Endodermal cell (in vitro differentiated cells): ENCODE measurements at regions not wholly inside any gene's neighbourhood (a gene's known extent, or its start where the extent isn't known, plus 50 kb on each side); places are given as distances from the start of the nearest gene placed in this dataset.

Source experiments
- DNase-seq: peaks from one replicate; pipeline ENCODE4 v3.0.0-alpha.2; 2017
- H3K27ac ChIP-seq: 2 replicates; pipeline ENCODE4 v1.5.1; 2013; ENCODE audit warnings: mild to moderate bottlenecking, low read depth, low read length, moderate library complexity
- H3K27me3 ChIP-seq: 2 replicates; pipeline ENCODE4 v1.6.1; 2013; ENCODE audit warnings: mild to moderate bottlenecking, low read length, moderate library complexity; ENCODE audit not compliant: insufficient read depth, control insufficient read depth, poor library complexity, severe bottlenecking
- H3K36me3 ChIP-seq: 2 replicates; pipeline ENCODE4 v1.7.0; 2013; ENCODE audit warnings: mild to moderate bottlenecking, low read length, moderate library complexity; ENCODE audit not compliant: control insufficient read depth, insufficient read depth
- H3K4me1 ChIP-seq: one replicate; pipeline ENCODE4 v1.7.0; 2013; ENCODE audit warnings: low read length; ENCODE audit not compliant: control insufficient read depth, insufficient read depth
- H3K4me3 ChIP-seq: 2 replicates; pipeline ENCODE4 v1.5.1; 2013; ENCODE audit warnings: mild to moderate bottlenecking, low read length, moderate library complexity
- H3K9ac ChIP-seq: 2 replicates; pipeline ENCODE4 v1.6.1; 2013; ENCODE audit warnings: mild to moderate bottlenecking, low read length, moderate library complexity; ENCODE audit not compliant: poor library complexity, severe bottlenecking; ENCODE audit errors: extremely low read depth
- H3K9me3 ChIP-seq: 2 replicates; pipeline ENCODE4 v1.6.1; 2013; ENCODE audit warnings: mild to moderate bottlenecking, low read length, moderate library complexity; ENCODE audit not compliant: control insufficient read depth
- H3K27ac Mint-ChIP-seq: 2 replicates; pipeline ENCODE4 v1.8.0; 2020; ENCODE audit warnings: mixed read lengths
- H3K27me3 Mint-ChIP-seq: 2 replicates; pipeline ENCODE4 v1.8.0; 2021; ENCODE audit warnings: mild to moderate bottlenecking, mixed read lengths; ENCODE audit not compliant: insufficient read depth
- H3K36me3 Mint-ChIP-seq: 2 replicates; pipeline ENCODE4 v1.8.0; 2020; ENCODE audit warnings: low read depth, mixed read lengths
- H3K4me1 Mint-ChIP-seq: 2 replicates; pipeline ENCODE4 v1.8.0; 2020; ENCODE audit warnings: mixed read lengths
- H3K4me3 Mint-ChIP-seq: 2 replicates; pipeline ENCODE4 v1.8.0; 2020; ENCODE audit warnings: mild to moderate bottlenecking, moderate library complexity, mixed read lengths
- H3K9me3 Mint-ChIP-seq: 2 replicates; pipeline ENCODE4 v1.8.0; 2020; ENCODE audit warnings: mild to moderate bottlenecking, mixed read lengths
- WGBS, 2 experiments: methylation state at CpG; one replicate each; pipeline versions ENCODE4 v1.1.5 to v1.1.7; 2013; ENCODE audit warnings: missing lambda C conversion rate in 2 of 2, mixed read lengths in 1 of 2; ENCODE audit not compliant: insufficient coverage in 1 of 2, insufficient read length in 1 of 2; 5-methylcytosine and 5-hydroxymethylcytosine counted together
- TF ChIP-seq, protein P1 (sequence below): fragments of 200-600 bp; sonication (generic); conservative IDR thresholded peaks from 2 replicates; pipeline ENCODE4 v1.5.0; 2021; ENCODE audit warnings: antibody characterized with exemption, mild to moderate bottlenecking

DNA sequence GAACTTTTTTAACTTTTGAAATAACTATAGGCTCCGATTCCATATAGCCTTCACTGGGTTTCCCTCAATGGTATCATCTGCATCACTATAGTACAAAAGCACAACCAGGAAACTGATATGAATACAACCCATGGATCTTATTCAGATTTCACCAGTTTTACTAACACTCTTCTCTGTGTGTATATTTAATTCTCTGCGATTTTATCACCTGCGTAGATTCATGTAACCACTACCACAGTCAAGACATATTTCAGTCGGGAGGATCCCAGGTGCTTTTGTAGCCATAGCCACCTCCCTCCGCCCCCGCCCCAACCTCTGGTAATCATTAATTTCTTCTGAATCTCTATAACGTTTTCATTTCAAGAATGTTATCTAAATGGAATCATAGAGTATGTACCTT is 82.8 kb upstream of the C7orf33 start:
- H3K9me3 Mint-ChIP-seq, result peaks cover under 1% of the 10 kb centered on the region
- H3K27me3 ChIP-seq, result no peaks in the 10 kb centered on the region
- no peak overlapping the region for H3K9ac ChIP-seq
- no peaks in the 10 kb centered on the region for H3K27me3 Mint-ChIP-seq
- H3K27ac Mint-ChIP-seq, result no peak overlapping the region
- no peak overlapping the region for H3K27ac ChIP-seq
- TF ChIP-seq, protein P1, sequence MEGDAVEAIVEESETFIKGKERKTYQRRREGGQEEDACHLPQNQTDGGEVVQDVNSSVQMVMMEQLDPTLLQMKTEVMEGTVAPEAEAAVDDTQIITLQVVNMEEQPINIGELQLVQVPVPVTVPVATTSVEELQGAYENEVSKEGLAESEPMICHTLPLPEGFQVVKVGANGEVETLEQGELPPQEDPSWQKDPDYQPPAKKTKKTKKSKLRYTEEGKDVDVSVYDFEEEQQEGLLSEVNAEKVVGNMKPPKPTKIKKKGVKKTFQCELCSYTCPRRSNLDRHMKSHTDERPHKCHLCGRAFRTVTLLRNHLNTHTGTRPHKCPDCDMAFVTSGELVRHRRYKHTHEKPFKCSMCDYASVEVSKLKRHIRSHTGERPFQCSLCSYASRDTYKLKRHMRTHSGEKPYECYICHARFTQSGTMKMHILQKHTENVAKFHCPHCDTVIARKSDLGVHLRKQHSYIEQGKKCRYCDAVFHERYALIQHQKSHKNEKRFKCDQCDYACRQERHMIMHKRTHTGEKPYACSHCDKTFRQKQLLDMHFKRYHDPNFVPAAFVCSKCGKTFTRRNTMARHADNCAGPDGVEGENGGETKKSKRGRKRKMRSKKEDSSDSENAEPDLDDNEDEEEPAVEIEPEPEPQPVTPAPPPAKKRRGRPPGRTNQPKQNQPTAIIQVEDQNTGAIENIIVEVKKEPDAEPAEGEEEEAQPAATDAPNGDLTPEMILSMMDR, result no peak
- H3K36me3 ChIP-seq, result no peaks in the 10 kb centered on the region
- peaks cover 2% of the 10 kb centered on the region for H3K9me3 ChIP-seq
- WGBS, 2 experiments, result 92 to 98% methylated on average over 4 to 7 of the region's 7 CpGs
- DNase-seq, result no peak
- no peaks in the 10 kb centered on the region for H3K4me1 Mint-ChIP-seq
- no peaks in the 10 kb centered on the region for H3K36me3 Mint-ChIP-seq
- H3K4me1 ChIP-seq, result no peaks in the 10 kb centered on the region
- H3K4me3 Mint-ChIP-seq, result no peak overlapping the region
- no peak overlapping the region for H3K4me3 ChIP-seq

DNA sequence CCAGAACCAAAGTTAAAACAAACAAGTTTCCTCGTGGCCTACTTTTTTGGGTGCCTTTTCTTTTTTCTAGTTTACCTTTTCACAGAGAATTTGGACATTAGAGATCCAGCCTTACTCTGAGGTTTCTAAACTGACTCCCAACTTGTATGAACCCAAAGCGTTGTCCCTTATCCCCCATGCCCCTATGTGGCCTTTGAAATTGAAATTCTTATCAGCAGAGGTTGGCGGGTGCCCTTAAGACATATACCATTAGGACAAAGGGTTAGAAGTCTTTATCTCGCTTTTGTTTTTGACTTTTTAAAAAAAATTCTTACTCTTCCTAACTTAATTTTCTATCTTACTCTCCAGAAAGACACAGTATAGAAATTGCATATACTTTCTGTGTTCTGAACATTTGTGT is 76.3 kb upstream of the C7orf33 start:
- Histone ChIP-seq H3K36me3 (no peaks in the 10 kb centered on the region), H3K27me3 (no peaks in the 10 kb centered on the region), H3K27ac (no peak overlapping the region), H3K4me3 (peak overlapping the region; percentile 69), H3K9ac (no peak overlapping the region), H3K9me3 (peaks cover 28% of the 10 kb centered on the region), H3K4me1 (no peaks in the 10 kb centered on the region)
- WGBS, 2 experiments, result 66 to 75% methylated on average over 3 to 4 of the region's 4 CpGs
- H3K36me3 Mint-ChIP-seq, result peaks cover 2% of the 10 kb centered on the region
- peaks cover 7% of the 10 kb centered on the region for H3K4me1 Mint-ChIP-seq
- H3K4me3 Mint-ChIP-seq, result no peak overlapping the region
- peak overlapping the region; percentile 74 for H3K27ac Mint-ChIP-seq
- no peaks in the 10 kb centered on the region for H3K27me3 Mint-ChIP-seq
- peaks cover 28% of the 10 kb centered on the region for H3K9me3 Mint-ChIP-seq
- DNase-seq, result no peak
- TF ChIP-seq, protein P1, result no peak

DNA sequence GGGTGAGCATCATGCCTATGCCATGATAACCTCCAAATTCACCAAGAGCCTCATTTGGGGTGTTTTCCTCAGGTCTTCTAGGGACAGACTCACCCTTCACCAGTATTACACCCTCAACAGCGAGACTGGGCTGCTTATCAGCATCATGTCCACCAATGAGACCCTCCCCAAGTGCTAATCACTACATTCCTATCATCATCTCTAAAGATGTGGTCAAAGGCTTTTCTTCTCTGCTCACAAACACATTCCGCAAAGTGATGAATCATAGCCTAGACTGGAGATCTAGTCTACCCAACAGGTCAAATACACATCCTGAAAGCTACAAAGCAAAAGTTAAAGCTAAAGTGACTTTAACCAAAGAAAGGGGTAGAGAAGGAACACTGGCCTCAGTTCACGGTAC is 75.3 kb upstream of the C7orf33 start:
- H3K36me3 ChIP-seq, result no peaks in the 10 kb centered on the region
- H3K4me1 ChIP-seq, result no peaks in the 10 kb centered on the region
- no peak for DNase-seq
- 76 to 88% methylated on average over 2 to 3 of the region's 3 CpGs for WGBS, 2 experiments
- peaks cover 2% of the 10 kb centered on the region for H3K36me3 Mint-ChIP-seq
- TF ChIP-seq, protein P1, result no peak
- H3K27me3 Mint-ChIP-seq, result peaks cover 2% of the 10 kb centered on the region
- peak overlapping the region; percentile 2 for H3K9ac ChIP-seq
- peaks cover 7% of the 10 kb centered on the region for H3K4me1 Mint-ChIP-seq
- peaks cover 28% of the 10 kb centered on the region for H3K9me3 ChIP-seq
- no peak overlapping the region for H3K4me3 ChIP-seq
- H3K27ac ChIP-seq, result no peak overlapping the region
- peak overlapping the region; percentile 8 for H3K27ac Mint-ChIP-seq
- peaks cover 28% of the 10 kb centered on the region for H3K9me3 Mint-ChIP-seq
- no peaks in the 10 kb centered on the region for H3K27me3 ChIP-seq
- H3K4me3 Mint-ChIP-seq, result no peak overlapping the region
